ENCODE measurements at regions not wholly inside any gene's neighbourhood (a gene's known extent, or its start where the extent isn't known, plus 50 kb on each side); places are given as distances from the start of the nearest gene placed in this dataset.

- no peak for DNase-seq (ENCODE audit: low read depth in 4 of 4, low spot score in 2 of 4)
Measured at GRCh38 chr12:124433879-124434278, 133.5 kb downstream of the NCOR2 start.

- DNase-seq (ENCODE audit: low read depth in 4 of 4, low spot score in 2 of 4), result no peak
Measured at GRCh38 chr12:124433147-124433874, 134.1 kb downstream of the NCOR2 start.

GRCh38 chr12:124432376-124432775 is 135.0 kb downstream of the NCOR2 start:
- no peak for DNase-seq (ENCODE audit: low read depth in 4 of 4, low spot score in 2 of 4)

GRCh38 chr12:124431971-124432370 is 135.4 kb downstream of the NCOR2 start:
- no peak for DNase-seq (ENCODE audit: low read depth in 4 of 4, low spot score in 2 of 4)

- DNase-seq (ENCODE audit: low read depth in 4 of 4, low spot score in 2 of 4), result no peak
Measured at GRCh38 chr12:124430491-124430890, 135.6 kb downstream of the RFLNA start.

- no peak for DNase-seq (ENCODE audit: low read depth in 4 of 4, low spot score in 2 of 4)
Measured at GRCh38 chr12:124429535-124429934, 134.6 kb downstream of the RFLNA start.

- no peak for DNase-seq (ENCODE audit: low read depth in 4 of 4, low spot score in 2 of 4)
Measured at GRCh38 chr12:124428792-124429281, 133.9 kb downstream of the RFLNA start.

- DNase-seq (ENCODE audit: low read depth in 4 of 4, low spot score in 2 of 4), result no peak
Measured at GRCh38 chr12:124428136-124428791, 133.4 kb downstream of the RFLNA start.

GRCh38 chr12:124426594-124427555 is 132.0 kb downstream of the RFLNA start:
- no peak for DNase-seq (ENCODE audit: low read depth in 4 of 4, low spot score in 2 of 4)

GRCh38 chr12:124425667-124426066 is 130.8 kb downstream of the RFLNA start:
- no peak for DNase-seq (ENCODE audit: low read depth in 4 of 4, low spot score in 2 of 4)

GRCh38 chr12:124424516-124424905 is 129.6 kb downstream of the RFLNA start:
- no peak for DNase-seq (ENCODE audit: low read depth in 4 of 4, low spot score in 2 of 4)

- no peak for DNase-seq (ENCODE audit: low read depth in 4 of 4, low spot score in 2 of 4)
Measured at GRCh38 chr12:124423761-124424515, 129.0 kb downstream of the RFLNA start.

GRCh38 chr12:124422570-124423523 is 128.0 kb downstream of the RFLNA start:
- no peak for DNase-seq (ENCODE audit: low read depth in 4 of 4, low spot score in 2 of 4)

GRCh38 chr12:124422142-124422569 is 127.3 kb downstream of the RFLNA start:
- no peak for DNase-seq (ENCODE audit: low read depth in 4 of 4, low spot score in 2 of 4)

- DNase-seq (ENCODE audit: low read depth in 4 of 4, low spot score in 2 of 4), result no peak
Measured at GRCh38 chr12:124420996-124421674, 126.2 kb downstream of the RFLNA start.

GRCh38 chr12:124420041-124420995 is 125.4 kb downstream of the RFLNA start:
- no peak for DNase-seq (ENCODE audit: low read depth in 4 of 4, low spot score in 2 of 4)

GRCh38 chr12:124419292-124420040 is 124.6 kb downstream of the RFLNA start:
- DNase-seq (ENCODE audit: low read depth in 4 of 4, low spot score in 2 of 4), result no peak

All from left renal cortex interstitium (tissue), 4 donors.